BJ (cell line): ENCODE measurements at regions not wholly inside any gene's neighbourhood (a gene's known extent, or its start where the extent isn't known, plus 50 kb on each side); places are given as distances from the start of the nearest gene placed in this dataset.

Experiments
- CTCF ChIA-PET: fragments of 350-600 bp; formaldehyde crosslinking; extraction: SDS; loops from one replicate; lab custom pipeline; 2021; ENCODE audit warnings: antibody characterized with exemption, inconsistent platforms; lab: Yijun Ruan, JAX
- POLR2A ChIA-PET: fragments of 300-600 bp; sonication (Branson Sonifier 250); formaldehyde crosslinking; extraction: SDS; loops from one replicate; lab custom pipeline; 2021; ENCODE audit warnings: antibody characterized with exemption; lab: Charles Lee
- DNase-seq: peaks from one replicate; pipeline ENCODE4 v3.0.0-alpha.2; 2011; ENCODE audit warnings: low read depth
- H3K27me3 ChIP-seq: 2 replicates; pipeline ENCODE4 v1.6.0; 2011; ENCODE audit warnings: low read length; ENCODE audit not compliant: control insufficient read depth, insufficient read depth
- H3K36me3 ChIP-seq: 2 replicates; pipeline ENCODE4 v1.5.1; 2011; ENCODE audit warnings: low read length; ENCODE audit not compliant: control insufficient read depth, insufficient read depth
- H3K4me3 ChIP-seq: 2 replicates; pipeline ENCODE4 v1.5.1; 2011; ENCODE audit warnings: low read depth, mild to moderate bottlenecking, control low read depth, low read length
- TF ChIP-seq, protein P1 (sequence below): IDR thresholded peaks from 2 replicates; pipeline ENCODE4 v1.5.1; 2011; ENCODE audit warnings: low read depth, mild to moderate bottlenecking, control low read depth, inconsistent platforms, low read length, moderate library complexity; ENCODE audit not compliant: insufficient read depth

DNA sequence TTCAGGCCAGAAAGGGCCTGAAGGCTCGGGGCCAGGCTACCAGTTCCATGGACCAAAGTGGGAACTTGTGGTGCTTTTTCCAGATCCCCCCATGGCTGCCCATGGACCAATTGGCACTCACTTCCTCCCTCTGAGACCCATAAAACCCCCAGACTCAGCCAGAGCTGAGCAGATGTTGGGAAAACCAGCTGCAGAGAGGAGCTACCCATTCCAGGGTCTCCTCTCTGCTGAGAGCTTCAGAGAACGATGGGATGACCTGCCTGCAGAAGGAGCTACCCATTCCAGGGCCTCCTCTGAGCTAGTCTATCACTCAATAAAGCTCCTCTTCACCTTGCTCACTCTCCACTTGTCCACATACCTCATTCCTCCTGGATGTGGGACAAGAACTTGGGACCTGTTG, 52.2 kb upstream of the MED9 start:
- H3K4me3 ChIP-seq, result no peak overlapping the region

DNA sequence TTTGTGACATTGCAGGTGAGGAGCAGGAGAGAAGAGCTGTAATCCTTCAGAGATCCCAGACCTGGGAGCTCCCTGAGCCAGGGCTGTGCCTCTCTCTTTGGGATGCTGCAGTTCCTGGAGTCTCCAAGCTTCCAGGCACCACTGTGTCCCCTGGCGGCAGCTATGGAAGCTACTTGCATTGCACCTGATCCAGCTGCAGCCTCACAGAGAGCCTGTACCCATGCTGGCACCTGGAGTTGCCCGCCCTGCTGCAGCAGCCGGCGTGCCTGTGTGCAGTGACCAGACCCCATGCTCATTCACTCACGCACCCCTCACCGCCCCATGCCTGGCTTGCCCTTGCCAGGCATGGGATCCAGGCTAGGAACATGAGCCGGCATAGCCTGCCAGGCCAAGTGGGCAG, 51.8 kb upstream of the MED9 start:
- ChIA-PET CTCF (interaction anchor here (0.6 kb wide), 1 partner anchor 207 kb away, joined by 3 read pairs; no protein-coding TSS in a partner anchor), POLR2A (no interaction called here)
- Histone ChIP-seq H3K36me3 (no peaks in the 10 kb centered on the region), H3K4me3 (no peak overlapping the region), H3K27me3 (no peaks in the 10 kb centered on the region; the same call in none of the 2 replicates)
- DNase-seq, result no peak
- TF ChIP-seq, protein P1, sequence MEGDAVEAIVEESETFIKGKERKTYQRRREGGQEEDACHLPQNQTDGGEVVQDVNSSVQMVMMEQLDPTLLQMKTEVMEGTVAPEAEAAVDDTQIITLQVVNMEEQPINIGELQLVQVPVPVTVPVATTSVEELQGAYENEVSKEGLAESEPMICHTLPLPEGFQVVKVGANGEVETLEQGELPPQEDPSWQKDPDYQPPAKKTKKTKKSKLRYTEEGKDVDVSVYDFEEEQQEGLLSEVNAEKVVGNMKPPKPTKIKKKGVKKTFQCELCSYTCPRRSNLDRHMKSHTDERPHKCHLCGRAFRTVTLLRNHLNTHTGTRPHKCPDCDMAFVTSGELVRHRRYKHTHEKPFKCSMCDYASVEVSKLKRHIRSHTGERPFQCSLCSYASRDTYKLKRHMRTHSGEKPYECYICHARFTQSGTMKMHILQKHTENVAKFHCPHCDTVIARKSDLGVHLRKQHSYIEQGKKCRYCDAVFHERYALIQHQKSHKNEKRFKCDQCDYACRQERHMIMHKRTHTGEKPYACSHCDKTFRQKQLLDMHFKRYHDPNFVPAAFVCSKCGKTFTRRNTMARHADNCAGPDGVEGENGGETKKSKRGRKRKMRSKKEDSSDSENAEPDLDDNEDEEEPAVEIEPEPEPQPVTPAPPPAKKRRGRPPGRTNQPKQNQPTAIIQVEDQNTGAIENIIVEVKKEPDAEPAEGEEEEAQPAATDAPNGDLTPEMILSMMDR, result no peak

More for the DNA sequence above, 52.2 kb upstream of the MED9 start:
- Histone ChIP-seq H3K36me3 (no peaks in the 10 kb centered on the region), H3K27me3 (no peaks in the 10 kb centered on the region; the same call in none of the 2 replicates)
- CTCF ChIA-PET, result interaction anchor here (0.6 kb wide), 1 partner anchor 207 kb away, joined by 3 read pairs; no protein-coding TSS in a partner anchor
- DNase-seq, result no peak
- POLR2A ChIA-PET, result no interaction called here
- TF ChIP-seq, protein P1, result no peak

DNA sequence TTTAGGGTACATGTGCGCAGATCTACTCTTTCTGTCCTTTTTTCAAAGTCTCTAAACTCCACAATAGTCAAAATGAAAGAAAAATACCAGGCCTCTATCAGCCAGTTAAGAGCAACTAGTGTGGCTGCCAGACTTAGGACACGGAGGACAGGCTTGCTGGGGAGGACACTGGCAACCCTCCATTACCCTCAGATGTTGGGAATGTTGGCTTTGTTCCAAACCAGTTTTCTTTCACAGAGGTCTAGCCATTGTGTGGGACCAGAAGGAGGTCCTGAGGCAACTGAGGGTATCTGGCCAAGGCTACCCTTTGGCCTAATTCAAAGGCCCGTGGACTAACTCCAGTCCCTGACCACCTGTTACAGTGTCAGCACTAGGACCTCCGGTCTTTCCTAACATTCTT, 51.2 kb upstream of the MED9 start:
- no peak for DNase-seq
- TF ChIP-seq, protein P1, result no peak
- Histone ChIP-seq H3K27me3 (no peaks in the 10 kb centered on the region; the same call in none of the 2 replicates), H3K36me3 (no peaks in the 10 kb centered on the region), H3K4me3 (no peak overlapping the region)
- CTCF ChIA-PET, result interaction anchor here (1.0 kb wide), 1 partner anchor 151 kb away, joined by 3 read pairs; no protein-coding TSS in a partner anchor
- POLR2A ChIA-PET, result no interaction called here

DNA sequence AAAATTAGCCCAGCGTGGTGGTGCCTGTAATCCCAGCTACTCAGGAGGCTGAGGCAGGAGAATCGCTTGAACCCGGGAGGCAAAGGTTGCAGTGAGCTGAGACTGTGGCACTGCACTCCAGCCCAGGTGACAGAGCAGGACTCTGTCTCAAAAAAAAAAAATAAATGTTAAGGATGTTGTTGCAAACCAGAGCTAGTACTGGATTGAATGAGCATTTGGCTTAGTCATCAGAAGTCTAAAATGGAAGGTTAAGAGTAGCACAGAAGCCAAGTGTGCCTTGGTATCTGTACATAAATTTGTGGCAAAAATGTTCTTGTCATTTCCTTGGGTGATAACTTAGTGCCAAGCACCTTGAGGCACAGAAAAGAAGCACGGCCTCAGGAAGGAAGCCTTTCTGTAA, 50.6 kb upstream of the MED9 start:
- ChIA-PET CTCF (interaction anchor here (1.0 kb wide), 1 partner anchor 151 kb away, joined by 3 read pairs; no protein-coding TSS in a partner anchor), POLR2A (no interaction called here)
- Histone ChIP-seq H3K27me3 (no peaks in the 10 kb centered on the region; the same call in none of the 2 replicates), H3K4me3 (no peak overlapping the region), H3K36me3 (no peaks in the 10 kb centered on the region)
- DNase-seq, result no peak
- TF ChIP-seq, protein P1, result no peak
